Globus pallidus (tissue), 1 donor: ENCODE measurements at regions not wholly inside any gene's neighbourhood (a gene's known extent, or its start where the extent isn't known, plus 50 kb on each side); places are given as distances from the start of the nearest gene placed in this dataset.
"Not testable (repeated sequence)": the region's sequence is repeated elsewhere in the genome, so short reads cannot be mapped to it uniquely, and the experiment has no call there.

Source experiments
- DNase-seq: peaks from one replicate; pipeline ENCODE4 v3.0.0-alpha.2; 2015; ENCODE audit warnings: low spot score

DNA sequence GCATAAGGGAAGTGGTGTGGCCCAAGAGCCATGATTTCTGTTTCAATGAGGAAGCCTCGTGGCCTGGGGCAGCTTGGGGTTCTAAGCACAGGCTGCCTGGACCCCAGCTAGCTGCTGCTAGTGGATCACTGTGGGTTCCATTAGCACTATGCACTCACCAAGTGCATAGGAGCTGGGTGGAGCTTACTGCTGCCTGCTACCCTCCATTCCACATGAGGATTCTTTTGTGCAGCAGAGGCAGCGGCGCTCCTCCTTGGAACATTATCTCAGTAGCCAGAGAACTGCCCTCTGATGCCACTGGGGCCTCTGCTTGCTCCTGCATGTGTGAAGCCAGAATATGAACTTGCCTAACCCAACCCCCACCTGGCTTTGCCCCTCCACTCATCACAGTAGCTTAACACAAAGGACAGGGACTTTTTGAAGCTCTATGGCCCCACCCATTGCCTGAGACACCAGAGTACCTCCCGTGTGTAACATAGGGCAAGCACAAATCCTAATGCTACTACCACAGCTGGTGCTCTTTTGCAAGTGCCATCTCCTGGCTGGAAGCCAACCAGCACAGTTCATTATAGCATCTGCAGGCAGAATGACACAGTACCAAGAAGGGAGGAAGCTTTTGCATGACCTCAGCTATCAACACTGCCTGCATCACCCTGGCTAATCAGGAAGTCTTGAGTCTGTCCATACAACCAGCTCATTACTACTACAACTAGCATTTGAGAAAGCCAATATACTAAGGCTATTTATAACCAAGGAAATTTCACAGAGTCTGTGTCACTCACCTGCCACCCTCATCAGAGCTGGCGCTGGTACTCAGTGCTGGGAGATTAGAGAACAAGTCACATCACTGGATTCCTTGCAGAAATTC, 297.0 kb upstream of the GULP1 start:
- DNase-seq: peak; percentile 49

DNA sequence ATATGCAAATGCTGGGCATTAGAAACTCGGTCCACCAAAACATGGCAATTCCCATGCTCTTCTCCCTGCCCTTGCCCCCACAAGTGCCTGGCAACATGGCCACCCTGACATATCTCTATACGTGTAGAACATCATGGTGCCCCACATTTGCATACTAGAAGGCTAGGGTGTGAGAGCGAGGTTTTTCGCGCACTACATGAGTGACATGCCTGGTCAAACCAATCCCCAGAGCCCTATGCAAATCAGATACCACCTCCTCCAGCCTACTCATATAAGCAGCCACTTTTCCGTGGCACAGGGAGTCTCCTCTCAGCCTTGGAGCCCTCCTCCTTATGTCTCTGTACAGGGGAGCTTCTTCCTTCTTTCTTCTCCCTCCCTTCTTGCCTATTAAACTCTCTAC, 296.1 kb upstream of the GULP1 start:
- no peak for DNase-seq

DNA sequence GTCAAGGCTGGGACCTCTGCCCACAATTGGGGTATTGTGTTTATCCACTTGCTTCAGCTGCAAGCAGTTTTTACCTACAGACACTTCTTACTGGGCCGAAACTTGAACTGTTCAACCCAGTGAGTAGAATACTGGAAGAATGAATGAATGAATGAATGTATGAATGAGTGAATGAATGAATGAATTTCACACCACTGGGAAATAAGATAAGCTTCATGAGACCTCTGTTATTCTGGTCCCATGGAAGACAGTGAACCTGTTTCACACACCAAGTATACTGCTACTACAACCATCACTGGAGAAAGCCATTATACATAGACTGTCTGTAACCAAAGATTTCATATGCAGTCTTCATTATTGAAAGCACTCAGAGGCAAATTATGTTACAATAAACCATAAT, 295.0 kb upstream of the GULP1 start:
- no peak for DNase-seq

DNA sequence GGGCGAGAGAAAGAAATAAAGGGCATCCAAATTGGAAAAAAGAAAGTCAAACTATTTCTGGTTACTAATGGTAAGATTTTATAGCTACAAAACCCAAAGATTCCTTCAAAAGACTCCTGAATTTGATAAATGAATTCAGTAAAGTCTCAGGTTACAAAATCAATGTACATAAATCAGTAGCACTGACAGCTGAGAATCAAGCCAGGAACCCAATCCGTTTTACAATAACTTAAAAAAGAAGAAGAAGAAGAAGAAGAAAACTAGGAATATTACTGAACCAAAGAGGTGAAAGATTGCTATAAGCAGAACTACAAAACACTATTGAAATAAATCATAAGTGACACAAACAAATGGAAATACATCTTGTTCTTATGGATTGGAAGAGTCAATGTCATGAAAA, 291.5 kb upstream of the GULP1 start:
- no peak for DNase-seq

DNA sequence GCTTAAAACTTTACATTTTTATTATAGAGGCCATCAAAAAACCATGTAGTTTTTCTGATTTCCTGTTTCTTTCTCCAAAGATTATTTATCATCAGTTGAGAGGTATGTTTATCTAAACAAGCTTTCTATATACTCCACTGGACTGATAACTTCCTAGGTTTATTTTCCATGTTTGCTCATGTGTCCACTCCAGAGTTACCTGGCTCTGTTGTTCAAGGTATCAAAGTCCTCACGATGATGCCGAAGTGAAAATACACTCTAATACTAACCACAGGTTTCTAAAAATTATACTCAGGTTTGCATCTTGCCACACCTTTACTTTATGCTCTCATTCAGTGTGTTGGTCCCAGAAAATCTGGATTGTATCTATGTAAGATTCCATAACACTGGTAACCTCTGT, 287.9 kb upstream of the GULP1 start:
- no peak for DNase-seq

DNA sequence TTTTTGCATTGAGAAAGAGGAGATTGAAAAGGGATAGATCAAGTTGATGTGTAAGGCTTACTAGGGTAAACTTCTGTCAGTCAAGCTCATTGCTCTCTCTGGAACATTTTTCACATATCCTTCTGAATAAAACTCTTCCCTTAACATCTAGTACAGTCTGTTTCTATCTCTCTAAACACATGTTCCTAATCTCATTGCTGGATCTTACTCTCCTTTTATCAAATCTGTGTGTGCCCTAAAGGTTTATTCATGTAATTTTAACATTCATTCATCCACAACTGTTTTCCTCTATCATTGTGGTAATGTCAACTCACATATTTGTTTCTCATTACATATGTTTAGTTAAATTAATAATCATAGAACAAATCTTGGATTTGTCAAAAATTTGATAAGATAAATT, 277.9 kb upstream of the GULP1 start:
- DNase-seq: no peak

DNA sequence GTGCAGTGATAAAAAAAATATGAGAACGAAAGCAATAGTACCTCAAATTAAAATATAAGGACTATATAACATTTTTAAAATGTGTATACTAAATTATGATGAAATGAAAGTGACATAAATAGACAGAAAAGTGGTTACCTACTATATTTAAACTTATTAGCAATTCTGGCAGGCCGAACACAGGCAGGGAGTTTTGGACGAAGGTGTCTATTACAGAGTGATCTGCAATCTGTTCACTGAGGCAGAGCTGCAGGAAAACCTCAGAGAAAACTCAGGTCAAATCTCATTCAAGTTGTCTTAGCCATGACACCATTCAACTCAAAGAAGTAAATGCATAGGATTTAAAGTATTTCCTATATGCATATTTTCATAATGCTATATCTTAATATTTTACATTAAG, 274.8 kb upstream of the GULP1 start:
- DNase-seq: no peak

DNA sequence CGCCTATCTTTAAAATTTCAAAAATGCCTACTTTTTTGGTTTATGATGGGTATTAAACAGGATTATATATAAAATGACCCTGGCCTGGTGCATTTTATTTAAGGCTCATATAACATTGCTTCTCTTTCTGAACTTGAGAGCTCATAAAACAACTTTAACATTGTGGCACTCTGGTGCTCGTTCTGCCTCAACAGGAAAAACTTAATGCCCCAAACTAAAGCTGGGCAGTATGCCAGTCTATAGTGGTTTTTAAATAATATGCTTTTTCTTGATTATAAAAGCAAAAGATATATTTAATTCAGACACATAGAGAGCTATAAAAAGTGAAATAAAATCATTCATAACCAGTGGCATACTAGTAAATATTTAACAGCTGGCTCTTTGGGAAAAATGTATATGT, 269.3 kb upstream of the GULP1 start:
- no peak for DNase-seq

DNA sequence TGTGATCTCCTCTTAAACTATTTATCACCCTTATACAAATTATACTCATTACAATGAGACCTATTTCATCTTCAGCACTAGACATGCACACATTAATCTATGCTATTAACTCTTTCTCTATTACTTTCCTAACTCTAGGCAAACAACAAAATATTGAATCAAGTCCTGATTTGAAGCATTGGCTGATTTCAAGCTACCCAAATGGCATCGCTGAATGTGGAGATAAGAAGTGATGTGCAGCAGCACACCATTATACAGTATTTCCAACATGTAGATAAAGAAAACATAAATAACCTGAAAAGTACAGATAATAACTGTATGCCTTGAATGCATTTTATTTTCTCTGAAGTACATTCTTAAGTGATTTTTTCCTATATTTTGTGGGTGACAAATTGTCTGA, 268.6 kb upstream of the GULP1 start:
- DNase-seq: no peak

DNA sequence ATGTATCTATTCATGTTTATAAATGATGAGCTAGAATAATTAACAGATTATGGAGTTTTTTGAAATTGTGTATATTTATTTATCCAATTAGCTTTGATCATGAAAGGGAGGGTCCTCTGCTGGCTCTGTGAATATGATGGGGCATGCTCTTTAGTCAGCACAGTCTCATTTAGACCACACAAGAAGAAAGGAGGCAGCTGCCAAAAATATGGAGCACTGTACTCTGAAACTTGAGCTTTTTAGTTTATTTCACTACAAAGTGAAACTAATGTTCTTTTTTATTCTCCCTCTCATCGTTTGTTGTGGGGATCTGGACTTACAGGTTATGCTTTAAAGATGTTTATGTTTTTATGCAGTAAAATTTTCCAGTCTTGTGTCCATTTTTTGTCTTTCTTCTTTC, 266.9 kb upstream of the GULP1 start:
- no peak for DNase-seq

DNA sequence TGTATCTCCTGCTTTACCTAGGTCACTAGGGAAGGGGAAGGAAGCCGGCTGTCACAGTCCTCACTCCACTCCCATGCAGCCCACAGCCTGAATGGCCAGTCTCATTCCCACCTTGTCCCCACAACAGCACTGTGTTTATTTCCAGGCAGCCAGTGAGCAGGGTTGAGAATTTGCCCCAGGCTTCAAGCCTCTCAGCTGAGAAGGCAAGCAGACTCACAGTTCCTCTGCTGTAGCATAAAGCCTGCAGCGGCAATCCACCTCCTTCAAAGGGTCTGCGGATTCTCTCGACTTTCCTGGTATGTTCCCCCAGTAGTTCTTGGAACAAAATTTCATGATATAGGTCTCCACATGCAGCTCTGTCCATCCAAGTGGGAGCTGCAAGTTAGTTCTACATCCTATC, 262.9 kb upstream of the GULP1 start:
- no peak for DNase-seq

DNA sequence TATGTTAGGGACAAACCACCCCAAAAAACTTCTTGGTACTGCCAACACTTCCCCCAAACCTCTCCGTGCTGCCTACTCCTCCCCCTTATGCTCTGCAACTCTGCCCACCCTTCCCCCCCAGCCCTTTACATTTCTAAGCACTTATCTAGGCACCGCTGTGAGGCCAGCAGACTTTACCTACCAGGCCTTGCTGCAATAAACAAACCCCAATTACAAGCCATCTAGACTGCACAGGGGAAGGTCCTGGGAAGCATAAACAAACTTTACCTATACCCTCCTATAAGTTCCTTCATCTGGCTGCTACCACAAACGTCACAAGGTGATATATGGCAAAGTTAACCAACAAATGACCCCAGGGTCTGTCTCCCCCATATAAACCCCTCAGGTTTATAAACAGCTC, 259.4 kb upstream of the GULP1 start:
- no peak for DNase-seq

DNA sequence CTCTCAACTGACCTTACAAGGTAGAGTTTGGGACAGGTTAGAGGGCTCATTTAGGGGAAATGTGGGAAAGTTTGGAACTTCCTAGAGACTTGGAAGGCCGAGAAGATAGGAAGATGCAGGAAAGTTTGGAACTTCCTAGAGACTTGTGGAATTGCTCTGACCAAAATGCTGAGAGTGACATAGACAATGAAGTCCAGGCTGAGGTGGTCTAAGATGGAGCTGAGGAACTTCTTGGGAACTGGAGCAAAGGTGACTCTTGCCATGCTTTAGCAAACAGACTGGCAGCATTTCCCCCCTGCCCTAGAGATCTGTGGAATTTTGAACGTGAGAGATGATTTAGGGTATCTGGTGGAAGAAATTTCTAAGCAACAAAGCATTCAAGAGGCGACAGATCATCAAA, 258.9 kb upstream of the GULP1 start:
- DNase-seq: no peak

DNA sequence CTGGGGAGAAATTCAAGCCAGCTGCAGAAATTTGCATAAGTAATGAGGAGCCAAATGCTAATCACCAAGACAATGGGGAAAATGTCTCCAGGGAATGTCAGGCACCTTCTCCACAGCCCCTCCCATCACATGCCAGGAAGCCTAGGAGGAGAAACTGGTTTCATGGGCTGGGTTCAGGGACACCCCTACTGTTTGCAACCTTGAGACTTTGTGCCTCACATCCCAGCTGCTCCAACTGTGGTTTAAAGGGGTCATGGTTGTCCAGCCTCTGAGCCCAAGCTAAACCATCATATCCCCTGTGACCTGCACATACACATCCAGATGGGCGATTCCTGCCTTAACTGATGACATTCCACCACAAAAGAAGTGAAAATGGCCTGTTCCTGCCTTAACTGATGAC, 258.4 kb upstream of the GULP1 start:
- not testable (repeated sequence) for DNase-seq

DNA sequence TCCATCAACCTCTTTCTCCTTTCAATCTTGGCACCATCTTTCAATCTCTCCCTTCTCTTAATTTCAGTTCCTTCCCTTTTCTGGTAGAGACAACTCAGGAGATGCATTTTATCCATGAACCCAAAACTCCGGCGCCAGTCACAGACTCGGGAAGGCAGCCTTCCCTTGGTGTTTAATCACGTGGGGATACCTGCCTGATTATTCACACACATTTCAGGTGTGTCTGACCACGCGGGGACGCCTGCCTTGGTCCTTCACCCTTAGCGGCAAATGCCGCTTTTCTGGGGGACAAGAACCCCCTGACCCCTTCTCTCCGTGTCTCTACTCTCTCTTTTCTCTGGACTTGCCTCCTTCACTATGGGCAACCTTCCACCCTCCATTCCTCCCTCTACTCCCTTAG, 257.6 kb upstream of the GULP1 start:
- DNase-seq: not testable (repeated sequence)

DNA sequence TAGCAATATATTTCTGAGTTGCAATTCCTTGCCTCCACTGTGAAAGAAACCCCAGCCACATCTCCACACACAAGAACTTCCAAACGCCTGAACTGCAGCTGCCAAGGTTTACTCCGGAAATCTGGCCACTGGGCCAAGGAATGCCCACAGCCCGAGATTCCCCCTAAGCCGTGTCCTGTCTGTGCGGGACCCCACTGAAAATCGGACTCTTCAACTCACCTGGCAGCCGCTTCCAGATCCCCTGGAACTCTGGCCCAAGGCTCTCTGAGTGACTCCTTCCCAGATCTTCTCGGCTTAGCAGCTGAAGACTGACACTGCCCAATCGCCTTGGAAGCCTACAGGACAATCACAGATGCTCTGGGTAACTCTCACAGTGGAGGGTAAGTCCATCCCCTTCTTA, 256.3 kb upstream of the GULP1 start:
- not testable (repeated sequence) for DNase-seq

DNA sequence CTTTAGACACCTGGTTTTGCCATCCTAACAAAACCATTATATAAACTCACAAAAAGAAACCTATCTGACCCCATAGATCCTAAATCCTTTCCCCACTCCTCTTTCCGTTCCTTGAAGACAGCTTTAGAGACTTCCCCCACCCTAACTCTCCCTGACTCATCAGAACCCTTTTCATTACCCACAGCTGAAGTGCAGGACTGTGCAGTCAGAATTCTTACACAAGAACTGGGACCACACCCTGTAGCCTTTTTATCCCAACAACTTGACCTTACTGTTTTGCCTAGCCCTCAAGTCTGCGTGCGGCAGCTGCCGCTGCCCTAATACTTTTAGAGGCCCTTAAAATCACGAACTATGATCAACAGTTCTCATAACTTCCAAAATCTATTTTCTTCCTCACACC, 254.9 kb upstream of the GULP1 start:
- DNase-seq: not testable (repeated sequence)

DNA sequence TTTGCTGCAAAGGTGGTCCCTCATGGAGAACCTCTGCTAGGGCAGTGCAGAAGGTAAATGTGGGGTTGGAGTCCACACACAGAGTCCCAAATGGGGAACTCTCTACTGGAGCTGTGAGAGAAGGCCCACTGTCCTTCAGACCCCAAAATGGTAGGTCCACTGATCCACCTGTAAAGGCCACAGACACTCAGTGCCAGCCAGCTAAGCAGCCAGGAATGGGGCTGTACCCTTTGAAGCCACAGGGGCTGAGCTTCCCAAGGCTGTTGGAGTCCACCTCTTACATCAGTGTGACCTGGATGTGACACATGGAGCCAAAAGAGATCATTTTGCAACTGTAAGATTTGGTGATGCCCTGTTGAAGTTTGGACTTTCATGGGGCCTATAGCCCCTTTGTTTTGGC, 252.4 kb upstream of the GULP1 start:
- no peak for DNase-seq

DNA sequence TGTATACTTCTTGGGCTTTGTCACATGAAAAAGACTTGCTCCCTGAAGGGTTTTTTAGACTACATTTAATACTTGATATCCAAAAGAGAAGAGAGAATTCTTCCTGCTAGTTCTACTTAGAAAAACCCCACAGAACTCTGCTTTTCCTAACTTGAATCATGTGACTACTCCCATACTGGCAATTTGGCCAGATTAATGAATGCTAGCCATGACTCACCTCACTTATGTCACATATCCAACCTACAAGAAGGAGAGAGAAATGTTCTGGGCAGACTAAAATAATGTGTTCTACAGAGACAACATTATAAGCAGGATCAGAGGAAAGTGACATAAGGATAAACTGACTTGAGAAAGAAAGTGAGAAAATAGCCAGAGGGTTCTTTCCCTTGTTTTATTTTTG, 249.3 kb upstream of the GULP1 start:
- DNase-seq: no peak

DNA sequence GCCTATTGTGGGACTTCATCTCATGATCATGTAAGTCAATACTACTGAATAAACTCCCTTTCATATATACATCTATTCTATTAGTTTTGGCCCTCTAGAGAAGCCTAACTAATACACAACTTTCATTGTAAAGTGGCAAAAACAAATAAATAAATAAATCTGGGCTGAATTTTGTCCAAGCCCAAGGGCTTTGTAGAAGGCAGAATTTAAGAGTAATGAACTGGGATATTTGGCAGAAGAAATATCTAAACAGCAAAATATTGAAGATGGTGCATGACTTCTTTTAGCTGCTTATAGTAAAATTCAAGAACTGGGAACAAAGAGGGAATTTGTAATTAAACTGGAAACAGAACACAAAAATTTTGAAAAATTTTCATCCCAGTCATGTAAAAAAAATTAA, 246.7 kb upstream of the GULP1 start:
- DNase-seq: no peak

DNA sequence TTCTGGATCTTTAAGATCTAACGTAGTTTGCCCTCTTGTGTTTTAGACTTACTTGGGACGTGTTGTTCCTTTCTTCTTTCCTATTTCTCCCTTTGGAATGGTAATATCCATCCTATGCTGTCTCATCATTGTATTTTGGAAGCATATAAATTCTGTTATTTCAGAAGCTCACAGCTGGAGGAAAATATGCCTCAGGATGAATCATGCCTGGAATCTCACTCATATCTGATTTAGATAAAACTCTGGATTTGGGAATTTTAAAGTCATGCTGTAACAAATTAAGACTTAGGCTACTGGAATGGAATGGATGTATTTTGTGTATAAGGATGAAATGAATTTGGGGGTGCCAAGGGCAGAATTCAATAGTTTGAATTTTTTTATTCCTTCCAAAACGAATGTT, 245.2 kb upstream of the GULP1 start:
- no peak for DNase-seq

DNA sequence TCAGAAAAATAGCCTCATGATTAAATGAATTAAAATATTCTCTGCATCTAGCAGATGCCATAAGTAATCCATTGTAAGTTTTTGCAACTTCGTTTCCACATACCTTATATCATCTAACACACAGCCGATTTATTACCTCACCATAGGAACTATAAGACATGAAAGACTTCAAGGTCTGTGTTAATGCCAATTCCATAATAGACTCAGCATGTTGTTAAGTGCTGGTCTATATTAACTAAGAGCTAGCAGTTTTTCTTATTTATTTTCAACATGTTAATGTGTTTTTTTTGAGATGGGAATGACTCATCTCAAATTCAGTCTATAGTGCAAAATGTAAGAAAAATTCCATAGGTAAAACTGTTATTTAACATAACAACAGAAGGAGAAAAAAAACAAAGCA, 243.9 kb upstream of the GULP1 start:
- DNase-seq: no peak

DNA sequence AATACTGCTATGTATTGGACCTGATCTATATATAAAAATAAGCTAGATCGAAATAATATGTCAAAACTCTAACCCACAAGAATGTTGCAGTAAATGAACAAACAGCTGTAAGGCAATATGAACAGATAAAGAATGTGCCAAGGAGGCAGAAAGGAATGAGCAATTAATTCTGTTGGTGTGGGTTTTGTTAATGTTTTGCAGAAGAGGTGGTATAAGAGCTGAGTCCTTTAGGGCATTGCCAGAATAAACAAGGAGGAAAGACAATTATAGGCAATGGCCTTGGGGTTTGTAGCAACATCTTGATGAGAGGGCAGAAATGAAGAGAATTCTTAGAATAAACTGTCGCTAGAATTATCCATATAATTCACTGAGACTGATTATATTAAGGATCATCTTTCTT, 240.9 kb upstream of the GULP1 start:
- no peak for DNase-seq

DNA sequence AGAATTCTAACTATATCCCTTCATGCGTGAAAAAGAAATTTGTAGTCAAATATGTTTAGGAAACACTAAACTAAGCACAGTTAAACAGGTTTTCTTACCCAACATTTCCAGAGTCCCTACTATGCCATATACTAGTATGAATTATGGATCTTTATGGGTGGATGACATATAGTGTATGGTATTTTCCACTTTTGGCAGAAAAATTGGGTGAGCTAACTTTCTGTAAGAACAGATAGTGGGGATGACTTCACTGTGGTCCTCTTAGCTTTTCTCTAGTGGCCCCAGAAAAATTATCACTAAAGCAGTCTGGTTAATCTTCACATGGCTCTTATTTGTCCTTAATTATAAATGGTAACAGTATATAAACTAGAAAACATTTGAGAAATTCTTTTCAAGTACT, 240.0 kb upstream of the GULP1 start:
- DNase-seq: no peak
